HG03060 (cell line): ENCODE measurements at regions not wholly inside any gene's neighbourhood (a gene's known extent, or its start where the extent isn't known, plus 50 kb on each side); places are given as distances from the start of the nearest gene placed in this dataset.

Experiments used
- ATAC-seq: cut with Tn5 transposase; IDR thresholded peaks from one replicate; pipeline ENCODE4 v1.9.1; 2021; ENCODE audit warnings: low read depth, moderate number of reproducible peaks; ENCODE audit not compliant: unreplicated experiment

DNA sequence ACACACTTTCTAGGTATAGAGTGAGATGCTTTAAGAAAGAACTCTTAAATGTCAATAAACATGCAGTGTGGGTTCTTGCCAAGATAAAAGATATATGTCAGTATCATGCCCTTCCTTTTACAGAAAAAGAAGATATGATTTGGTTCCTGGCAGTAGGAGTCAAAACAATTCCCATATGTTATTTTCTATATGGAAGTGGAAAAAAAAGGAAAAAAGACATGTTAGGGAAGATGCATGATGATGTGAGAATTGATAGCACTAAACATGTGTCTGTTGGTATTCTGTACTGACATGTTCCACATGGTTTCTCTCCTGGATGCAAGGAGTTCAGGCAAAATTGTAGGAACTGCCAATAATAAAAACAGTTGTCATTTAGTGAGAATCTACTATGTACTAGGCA lies 318.8 kb upstream of the DACH1 start:
- ATAC-seq, result no peak

DNA sequence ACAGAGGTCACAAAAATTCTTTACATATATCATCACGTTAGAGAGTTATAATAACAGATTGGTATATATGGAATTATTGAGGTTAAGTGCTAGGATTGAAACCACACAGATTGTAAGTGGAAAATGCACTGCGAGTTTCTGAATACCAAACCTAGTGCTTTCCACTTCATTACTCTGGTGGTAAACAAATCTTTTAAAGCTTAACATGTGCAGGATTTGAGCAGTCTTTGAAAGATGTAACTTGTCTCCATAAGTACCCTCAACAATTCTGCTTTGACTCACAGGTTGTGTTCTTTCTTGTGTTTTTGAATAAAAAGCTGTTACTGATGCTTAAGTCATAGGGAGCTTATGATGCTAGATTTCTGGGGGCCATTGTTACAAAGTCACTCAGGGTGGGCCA lies 314.7 kb upstream of the DACH1 start:
- no peak for ATAC-seq

GRCh38 chr13:72180253-72180952 lies 313.4 kb upstream of the DACH1 start:
- ATAC-seq, result no peak

GRCh38 chr13:72174549-72174948 lies 307.5 kb upstream of the DACH1 start:
- ATAC-seq, result no peak

DNA sequence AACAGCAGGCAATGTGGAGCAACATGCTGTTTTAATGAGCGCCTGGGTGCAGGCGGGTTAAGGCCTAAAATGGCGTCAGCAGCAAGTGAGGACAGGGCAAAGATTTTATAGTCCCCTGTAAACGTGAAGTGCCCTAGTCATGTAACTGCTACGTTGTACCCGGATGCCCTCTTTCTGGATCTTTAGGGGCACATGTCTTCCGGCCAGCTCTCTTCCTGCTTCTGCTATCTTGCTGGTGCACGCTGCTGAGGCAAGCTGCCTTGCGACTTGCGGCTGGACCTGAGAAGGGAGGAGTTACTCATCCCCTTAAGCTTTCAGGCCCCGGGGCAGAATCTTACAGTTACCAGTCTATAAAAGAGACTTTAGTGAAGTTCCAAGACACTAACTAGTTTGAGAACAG lies 303.6 kb upstream of the DACH1 start:
- ATAC-seq, result no peak

- ATAC-seq, result no peak
These were observed 301.3 kb upstream of the DACH1 start for GRCh38 chr13:72168126-72168855.

DNA sequence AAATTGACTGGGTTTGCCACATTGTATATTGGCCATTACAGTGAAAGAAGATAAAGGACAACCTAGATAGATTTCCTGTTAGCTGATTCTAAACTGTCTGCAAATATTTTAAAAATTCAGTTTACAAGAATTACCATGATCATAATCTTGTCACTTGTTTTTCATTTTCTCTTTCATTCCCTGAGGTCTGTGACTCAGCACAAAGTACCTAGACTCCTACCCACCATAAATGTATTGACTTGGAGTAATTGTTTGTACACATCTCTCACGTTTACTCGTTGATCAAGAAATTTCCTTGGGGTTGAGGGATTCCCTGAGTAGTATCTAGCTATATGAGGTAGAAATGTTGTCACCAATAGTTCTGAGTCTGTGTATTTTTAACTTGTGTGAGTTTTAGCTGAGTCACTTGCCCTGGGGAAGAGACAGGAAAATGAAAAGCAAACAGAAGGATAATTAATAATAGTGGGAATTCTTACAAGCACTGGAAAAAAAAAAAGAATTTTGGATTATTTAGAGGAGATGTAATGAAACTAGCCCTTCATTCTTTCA lies 299.2 kb upstream of the DACH1 start:
- no peak for ATAC-seq

- ATAC-seq, result no peak
These were observed 298.3 kb upstream of the DACH1 start for GRCh38 chr13:72165276-72165675.

- ATAC-seq, result no peak
These were observed 297.8 kb upstream of the DACH1 start for GRCh38 chr13:72164811-72165210.

DNA sequence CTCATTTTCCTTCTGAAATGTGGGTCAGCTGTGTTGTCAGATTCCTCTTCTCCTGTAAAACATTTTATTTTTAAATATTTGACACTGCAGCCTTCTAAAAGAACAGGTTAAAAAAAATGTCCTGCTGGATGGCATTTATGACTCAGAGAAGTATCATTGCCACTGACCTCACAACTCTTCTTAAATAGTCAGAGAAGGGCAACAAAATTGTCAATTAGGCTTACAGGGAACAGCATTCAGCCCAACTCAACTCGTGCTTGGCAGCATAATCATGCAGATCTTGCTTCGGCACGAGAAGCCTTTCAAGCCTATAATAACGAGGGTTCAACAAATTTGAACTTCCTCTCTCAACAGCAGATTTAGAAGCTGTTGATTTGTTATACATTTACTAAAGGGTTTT lies 296.7 kb upstream of the DACH1 start:
- no peak for ATAC-seq

GRCh38 chr13:72160977-72161376 lies 294.0 kb upstream of the DACH1 start:
- no peak for ATAC-seq

- ATAC-seq, result no peak
These were observed 289.8 kb upstream of the DACH1 start for GRCh38 chr13:72156760-72157159.

DNA sequence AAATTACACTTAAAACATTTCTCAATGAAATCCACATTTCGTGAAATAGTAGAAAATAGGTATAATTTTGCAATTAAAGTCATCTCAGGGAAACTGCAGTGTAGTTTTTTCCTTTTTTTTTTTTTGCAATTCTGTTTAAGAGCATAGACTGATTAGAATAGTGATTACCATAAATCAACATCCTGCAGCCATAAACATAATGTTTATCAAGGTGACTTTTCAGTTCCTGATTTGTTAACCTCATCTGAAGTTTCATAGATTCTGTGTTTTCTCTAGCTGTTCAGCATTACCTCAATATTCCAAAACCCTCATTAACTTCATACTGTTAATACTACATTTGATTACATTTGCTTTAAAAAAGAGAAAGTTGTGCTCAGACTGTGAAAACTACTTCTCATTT lies 286.3 kb upstream of the DACH1 start:
- ATAC-seq, result no peak

DNA sequence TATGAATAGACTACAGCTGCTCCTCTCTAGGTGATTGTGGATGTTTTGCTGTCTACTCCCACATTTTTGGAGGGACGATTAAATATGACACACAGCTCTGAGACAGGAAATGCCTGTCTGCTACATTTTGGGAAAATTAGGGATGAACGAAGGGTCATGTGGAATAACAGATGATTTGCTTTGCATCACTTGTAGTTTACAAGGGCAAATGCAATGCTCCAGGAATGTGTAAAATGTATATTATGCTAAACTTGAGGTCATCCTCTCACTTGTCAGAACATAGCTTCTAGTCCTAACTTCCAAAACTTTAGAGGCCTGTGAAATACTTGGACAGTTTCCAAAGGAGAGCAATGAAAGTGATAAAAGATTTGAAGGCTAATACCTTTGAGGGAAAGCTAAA lies 284.2 kb upstream of the DACH1 start:
- ATAC-seq, result no peak

DNA sequence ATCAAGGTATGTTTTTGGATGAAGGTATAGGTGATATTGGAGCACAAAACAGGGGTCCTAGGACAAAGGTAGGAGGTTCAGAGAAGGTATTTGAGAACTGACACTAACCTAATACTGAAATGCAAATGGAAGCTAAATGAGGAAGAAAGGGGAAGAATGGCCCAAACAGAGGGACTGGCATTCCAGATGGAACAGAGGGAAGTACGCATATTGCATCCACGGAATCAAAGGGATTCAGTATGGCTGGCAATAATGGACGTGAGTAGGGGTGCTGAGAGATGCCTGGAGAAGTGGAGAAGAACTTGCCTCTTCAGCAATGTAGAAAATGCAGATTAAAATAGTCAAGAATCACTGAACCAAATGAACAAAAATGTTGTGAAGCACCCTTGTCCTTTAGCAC lies 283.5 kb upstream of the DACH1 start:
- no peak for ATAC-seq

GRCh38 chr13:72149701-72150100 lies 282.7 kb upstream of the DACH1 start:
- no peak for ATAC-seq

- no peak for ATAC-seq
These were observed 279.8 kb upstream of the DACH1 start for GRCh38 chr13:72146816-72147215.

DNA sequence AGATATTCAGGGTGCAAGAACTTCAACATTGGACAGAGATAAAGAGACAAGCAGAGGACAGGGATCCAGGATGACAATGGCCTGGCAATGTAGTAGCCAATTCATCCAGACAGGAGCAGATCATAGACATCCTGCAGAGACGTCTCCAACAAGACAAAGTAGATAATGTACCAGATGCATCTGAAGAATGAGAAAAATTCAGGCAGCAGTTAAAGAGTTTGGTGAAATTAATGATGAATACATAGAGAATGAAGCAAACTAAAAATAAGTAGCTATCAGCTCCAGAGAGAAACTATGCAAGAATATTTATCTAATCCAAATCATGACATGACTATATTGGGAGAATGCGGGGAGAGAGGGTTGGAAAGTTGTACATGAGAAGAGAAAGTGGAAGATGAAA lies 278.4 kb upstream of the DACH1 start:
- no peak for ATAC-seq

DNA sequence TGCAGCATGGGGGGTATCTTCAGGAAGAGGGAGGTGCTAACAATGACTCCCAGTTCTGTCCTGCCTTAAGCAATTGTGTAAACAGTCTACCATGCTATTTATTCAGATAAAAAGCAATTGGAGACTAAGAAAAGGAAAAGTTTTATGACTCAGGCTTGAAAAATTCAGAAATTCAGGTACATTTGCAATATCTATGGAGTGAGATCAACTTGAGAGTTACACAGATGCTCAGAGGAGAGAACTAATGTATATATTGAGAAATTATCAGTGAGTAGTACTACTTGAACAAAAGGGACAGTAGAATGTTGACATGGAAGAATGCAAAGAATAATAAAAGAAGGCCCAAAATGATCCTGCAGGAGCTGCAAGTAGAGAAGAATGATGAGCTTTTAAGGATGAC lies 277.6 kb upstream of the DACH1 start:
- no peak for ATAC-seq

DNA sequence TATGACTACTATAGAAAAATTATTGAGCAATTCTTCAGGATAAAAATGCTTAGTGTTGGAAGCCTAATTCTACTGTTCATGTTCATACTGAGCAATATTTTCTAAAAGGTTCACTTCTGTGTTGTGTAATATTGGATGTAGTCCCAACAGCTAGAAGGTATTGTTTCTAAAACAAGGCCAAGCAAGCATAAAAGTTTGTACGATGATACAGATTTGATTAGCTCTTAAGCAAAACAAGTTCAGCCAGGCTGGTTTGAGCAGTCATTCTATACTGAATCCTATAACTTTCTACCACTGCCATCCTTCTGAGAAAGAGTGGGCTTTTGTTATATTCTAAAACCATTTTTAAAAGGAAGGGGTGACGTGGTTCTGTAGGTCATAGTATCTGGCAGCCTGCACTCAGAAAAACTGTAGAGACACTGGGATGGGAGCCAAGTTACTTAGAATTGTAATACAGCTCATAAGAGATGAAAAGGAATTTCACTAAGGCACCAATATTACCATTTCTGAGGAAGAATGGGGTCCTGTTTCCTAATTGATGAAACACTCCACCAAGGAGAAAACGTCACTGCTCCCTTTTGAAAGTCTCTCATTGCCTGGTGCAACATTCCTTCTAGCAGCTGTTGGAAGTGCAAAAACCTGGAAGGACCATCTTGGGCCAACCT lies 275.0 kb upstream of the DACH1 start:
- ATAC-seq, result no peak

DNA sequence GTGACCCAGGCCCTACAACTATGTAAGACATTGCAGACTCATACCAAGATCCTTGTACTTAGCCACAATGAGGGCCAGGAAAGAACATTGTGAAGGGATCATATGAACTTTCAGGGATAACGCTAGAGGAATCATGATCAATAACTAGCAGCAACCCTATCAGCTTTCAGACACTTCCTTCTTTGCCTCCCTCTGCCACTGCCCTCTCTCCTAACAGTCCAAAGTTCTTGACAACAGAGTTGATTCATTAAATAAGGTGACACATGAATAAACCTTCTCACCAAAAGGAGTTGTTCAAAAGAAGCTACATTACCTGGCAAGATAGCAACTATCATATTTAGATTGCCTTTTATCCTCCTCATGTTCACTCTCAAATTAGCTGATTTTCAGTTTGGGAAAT lies 272.2 kb upstream of the DACH1 start:
- no peak for ATAC-seq

- no peak for ATAC-seq
These were observed 265.1 kb upstream of the DACH1 start for GRCh38 chr13:72132075-72132474.
